SK-N-SH (cell line): ENCODE measurements at regions not wholly inside any gene's neighbourhood (a gene's known extent, or its start where the extent isn't known, plus 50 kb on each side); places are given as distances from the start of the nearest gene placed in this dataset.
"Not testable (repeated sequence)": the region's sequence is repeated elsewhere in the genome, so short reads cannot be mapped to it uniquely, and the experiment has no call there.

Experiments used
- CTCF ChIA-PET: fragments of 300-600, 350-600 bp; formaldehyde crosslinking; extraction: SDS; loops from one replicate; lab custom pipeline; 2021; lab: Yijun Ruan, JAX
- POLR2A ChIA-PET: fragments of 350-600 bp; sonication (Branson Sonifier 250); formaldehyde crosslinking; extraction: SDS; loops from one replicate; lab custom pipeline; 2020; ENCODE audit warnings: antibody characterized with exemption, inconsistent platforms; lab: Yijun Ruan, JAX
- DNase-seq: peaks from one replicate; pipeline ENCODE4 v3.0.0; 2012
- H2AFZ ChIP-seq: fragments of 200-600 bp; sonication (generic); 2 replicates; pipeline ENCODE4 v1.8.1; 2016; ENCODE audit warnings: antibody characterized with exemption, mild to moderate bottlenecking, low read depth
- H3F3A ChIP-seq: fragments of 200-600 bp; sonication (generic); replicated peaks from 2 replicates; pipeline ENCODE3; 2016; ENCODE audit warnings: antibody characterized with exemption, mild to moderate bottlenecking; ENCODE audit not compliant: insufficient read depth
- H3K27ac ChIP-seq, 2 experiments: fragments of 200-500 bp in 1 of 2; fragments of 200-600 bp in 1 of 2; sonication (Bioruptor generic) in 1 of 2; sonication (generic), shearing (Covaris generic) in 1 of 2; 2 replicates each; pipeline versions ENCODE4 v1.5.1 to v1.6.1; 2014 to 2016; ENCODE audit warnings: low read depth in 2 of 2, inconsistent platforms in 1 of 2, low read length in 1 of 2, mild to moderate bottlenecking in 1 of 2, mixed read lengths in 1 of 2
- H3K27me3 ChIP-seq: fragments of 200-600 bp; sonication (generic), shearing (Covaris generic); 2 replicates; pipeline ENCODE4 v1.6.1; 2016; ENCODE audit warnings: mixed run types; ENCODE audit not compliant: insufficient read depth
- H3K36me3 ChIP-seq, 2 experiments: fragments of 200-500 bp in 1 of 2; fragments of 200-600 bp in 1 of 2; sonication (Bioruptor generic) in 1 of 2; sonication (generic) in 1 of 2; replicated peaks in 1 of 2; 2 replicates each; pipeline versions ENCODE3 to v1.5.1; 2014 to 2016; ENCODE audit warnings: low read length in 1 of 2, mild to moderate bottlenecking in 1 of 2; ENCODE audit not compliant: insufficient read depth in 2 of 2, control insufficient read depth in 1 of 2
- H3K4me1 ChIP-seq, 2 experiments: fragments of 200-500 bp in 1 of 2; fragments of 200-600 bp in 1 of 2; sonication (Bioruptor generic) in 1 of 2; sonication (generic), shearing (Covaris generic) in 1 of 2; 2 replicates each; pipeline versions ENCODE4 v1.5.1 to v1.6.1; 2014 to 2016; ENCODE audit warnings: low read depth in 1 of 2, low read length in 1 of 2, mixed run types in 1 of 2; ENCODE audit not compliant: insufficient read depth in 2 of 2, control insufficient read depth in 1 of 2
- H3K4me2 ChIP-seq: fragments of 200-600 bp; sonication (generic), shearing (Covaris generic); 2 replicates; pipeline ENCODE4 v1.6.1; 2017; ENCODE audit warnings: mixed run types
- H3K4me3 ChIP-seq, 2 experiments: fragments of 200-500 bp in 1 of 2; fragments of 200-600 bp in 1 of 2; sonication (Bioruptor generic) in 1 of 2; sonication (generic), shearing (Covaris generic) in 1 of 2; 2 replicates each; pipeline versions ENCODE4 v1.5.1 to v1.8.1; 2014 to 2016; ENCODE audit warnings: low read depth in 2 of 2, inconsistent platforms in 1 of 2, low read length in 1 of 2, mild to moderate bottlenecking in 1 of 2, mixed read lengths in 1 of 2, moderate library complexity in 1 of 2
- H3K79me2 ChIP-seq: fragments of 200-600 bp; sonication (generic); 2 replicates; pipeline ENCODE4 v1.8.1; 2017; ENCODE audit warnings: mild to moderate bottlenecking; ENCODE audit not compliant: insufficient read depth
- H3K9ac ChIP-seq: fragments of 200-600 bp; sonication (generic); 2 replicates; pipeline ENCODE4 v1.6.1; 2017; ENCODE audit warnings: mixed run types
- H3K9me2 ChIP-seq: fragments of 200-600 bp; sonication (generic); 2 replicates; pipeline ENCODE4 v1.6.1; 2017; ENCODE audit warnings: mixed run types
- H3K9me3 ChIP-seq: fragments of 200-600 bp; sonication (generic); 2 replicates; pipeline ENCODE4 v1.6.1; 2017; ENCODE audit warnings: mixed run types, mild to moderate bottlenecking, moderate library complexity
- H4K20me1 ChIP-seq: fragments of 200-600 bp; sonication (generic); 2 replicates; pipeline ENCODE4 v1.6.1; 2017; ENCODE audit warnings: mild to moderate bottlenecking, mixed run types; ENCODE audit not compliant: insufficient read depth
- CHD2 ChIP-seq: fragments of 150-350 bp; IDR thresholded peaks from 2 replicates; pipeline ENCODE4 v1.6.1; 2018; ENCODE audit warnings: low read length; ENCODE audit not compliant: partially characterized antibody
- ELF1 ChIP-seq: IDR thresholded peaks from 2 replicates; pipeline ENCODE4 v1.4.0; 2012
- EP300 ChIP-seq, 2 experiments: IDR thresholded peaks; 2 replicates each; pipeline versions ENCODE4 v1.4.0 to v1.6.1; 2012; ENCODE audit warnings: borderline replicate concordance in 1 of 2, low read depth in 1 of 2, low read length in 1 of 2
- EZH2phosphoT487 ChIP-seq: fragments of 200-600 bp; sonication (generic); IDR thresholded peaks from 2 replicates; pipeline ENCODE4 v1.6.1; 2017; ENCODE audit warnings: low read depth, mixed run types, mild to moderate bottlenecking, antibody characterized with exemption, moderate library complexity, borderline replicate concordance
- FOXJ3 ChIP-seq: sonication (generic); formaldehyde crosslinking; IDR thresholded peaks from 2 replicates; pipeline ENCODE4 v1.5.1; 2020; ENCODE audit warnings: mild to moderate bottlenecking, missing genetic modification reagents
- FOXM1 ChIP-seq: IDR thresholded peaks from 2 replicates; pipeline ENCODE4 v1.4.0; 2012; ENCODE audit warnings: low read depth, mild to moderate bottlenecking
- JUND ChIP-seq: IDR thresholded peaks from 2 replicates; pipeline ENCODE4 v1.4.0; 2012
- MEF2A ChIP-seq: IDR thresholded peaks from 2 replicates; pipeline ENCODE4 v1.4.0; 2012; ENCODE audit warnings: low read depth, borderline replicate concordance
- MXI1 ChIP-seq: IDR thresholded peaks from 2 replicates; pipeline ENCODE4 v1.6.1; 2012; ENCODE audit warnings: mild to moderate bottlenecking, low read depth, low read length, improper control_type of control experiment
- NFIC ChIP-seq: IDR thresholded peaks from 2 replicates; pipeline ENCODE4 v1.4.0; 2012; ENCODE audit warnings: borderline replicate concordance
- NRF1 ChIP-seq: IDR thresholded peaks from 2 replicates; pipeline ENCODE4 v1.6.1; 2012; ENCODE audit warnings: low read depth, mild to moderate bottlenecking, low read length
- POLR2AphosphoS5 ChIP-seq: IDR thresholded peaks from 2 replicates; pipeline ENCODE4 v1.6.1; 2012; ENCODE audit warnings: low read depth, low read length
- RAD21 ChIP-seq: IDR thresholded peaks from 2 replicates; pipeline ENCODE4 v1.6.1; 2012; ENCODE audit warnings: mild to moderate bottlenecking, low read length
- RFX5 ChIP-seq: IDR thresholded peaks from 2 replicates; pipeline ENCODE4 v1.6.1; 2012; ENCODE audit warnings: mild to moderate bottlenecking, improper control_type of control experiment, low read length
- TCF12 ChIP-seq: IDR thresholded peaks from 2 replicates; pipeline ENCODE4 v1.4.0; 2012
- USF1 ChIP-seq: IDR thresholded peaks from 2 replicates; pipeline ENCODE4 v1.4.0; 2012; ENCODE audit warnings: low read depth, borderline replicate concordance
- ZBTB33 ChIP-seq: IDR thresholded peaks from 2 replicates; pipeline ENCODE4 v1.4.0; 2012; ENCODE audit warnings: low read depth, borderline replicate concordance
- WGBS: methylation state at CpG from one replicate; pipeline ENCODE4 v1.1.6; 2017; ENCODE audit warnings: low lambda C conversion rate; 5-methylcytosine and 5-hydroxymethylcytosine counted together

GRCh38 chr3:78343221-78343620 lies 1303.3 kb downstream of the ROBO2 start:
- POLR2A ChIA-PET: no interaction called here
- Histone ChIP-seq H3F3A (no peaks in the 10 kb centered on the region), H3K9me3 (no peaks in the 10 kb centered on the region), H3K4me1 (peaks cover 0 to 10% of the 10 kb centered on the region in 2 experiments; a peak in 1 of 4 replicates), H3K79me2 (no peaks in the 10 kb centered on the region), H3K9ac (no peak overlapping the region), H3K4me2 (no peak overlapping the region), H4K20me1 (no peaks in the 10 kb centered on the region), H3K4me3 (no peak overlapping the region), H3K36me3 (no peaks in the 10 kb centered on the region), H3K27ac (no peak overlapping the region), H2AFZ (no peak overlapping the region), H3K27me3 (no peaks in the 10 kb centered on the region), H3K9me2 (no peaks in the 10 kb centered on the region)
- no peak for DNase-seq
- WGBS: 60% methylated on average over 1 of the region's 1 CpG
- CTCF ChIA-PET: no interaction called here
- no peak for TF ChIP-seq CHD2
- TF ChIP-seq TCF12: no peak
- TF ChIP-seq USF1: no peak
- no peak for TF ChIP-seq FOXM1
- TF ChIP-seq FOXJ3 (CRISPR knock-in tag): no peak
- TF ChIP-seq JUND: no peak
- no peak for TF ChIP-seq POLR2AphosphoS5
- no peak for TF ChIP-seq NFIC
- TF ChIP-seq ZBTB33: no peak
- TF ChIP-seq ELF1: no peak
- no peak for TF ChIP-seq EP300 (IDR thresholded peaks at IDR 0.05; ENCODE audit: borderline replicate concordance in 1 of 2, low read depth in 1 of 2, low read length in 1 of 2)
- no peak for TF ChIP-seq NRF1
- TF ChIP-seq RAD21: no peak
- no peak for TF ChIP-seq RFX5
- TF ChIP-seq MEF2A: no peak
- no peak for TF ChIP-seq EZH2phosphoT487
- TF ChIP-seq MXI1: no peak
- TF ChIP-seq, all 33 proteins: peak for 0

GRCh38 chr3:78344267-78344666 lies 1304.4 kb downstream of the ROBO2 start:
- H3K9me3 ChIP-seq, DNase-seq, H3K9me2 ChIP-seq, POLR2A ChIA-PET, H3K79me2 ChIP-seq, H3K9ac ChIP-seq, H2AFZ ChIP-seq, H3F3A ChIP-seq, H3K27ac ChIP-seq, H3K36me3 ChIP-seq, H3K27me3 ChIP-seq, H4K20me1 ChIP-seq, H3K4me2 ChIP-seq, H3K4me3 ChIP-seq: not testable (repeated sequence)
- CTCF ChIA-PET: interaction anchor here (1.2 kb wide), 1 partner anchor 8 kb away, joined by 3 read pairs; no protein-coding TSS in a partner anchor
- peaks cover 0 to 19% of the 10 kb centered on the region in 2 experiments; a peak in 2 of 4 replicates for H3K4me1 ChIP-seq
- WGBS: 75% methylated on average over 10 of the region's 10 CpGs
